8988T (cell line): ENCODE measurements at regions not wholly inside any gene's neighbourhood (a gene's known extent, or its start where the extent isn't known, plus 50 kb on each side); places are given as distances from the start of the nearest gene placed in this dataset.

Experiments
- DNase-seq: peaks from one replicate; pipeline ENCODE4 v3.0.0; 2011

DNA sequence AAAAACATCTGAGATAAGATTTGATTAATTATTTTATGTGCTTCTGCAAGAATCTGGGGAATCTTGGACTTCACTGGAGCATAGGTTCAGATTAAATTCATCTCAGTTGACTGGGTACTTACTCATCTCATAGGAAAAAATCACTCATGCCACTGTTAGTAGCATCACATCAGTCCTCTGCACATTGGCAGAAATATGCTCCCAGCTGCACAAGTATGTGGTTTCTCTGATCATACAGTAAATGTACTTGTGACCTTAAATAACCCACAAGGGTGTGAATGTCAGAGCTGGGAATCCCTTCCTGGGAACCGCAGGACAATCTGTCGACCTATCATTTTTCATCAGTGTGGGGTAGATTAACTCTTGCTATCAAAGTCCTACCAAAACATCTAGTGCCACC lies 203.7 kb upstream of the SLC24A2 start:
- DNase-seq, result no peak

DNA sequence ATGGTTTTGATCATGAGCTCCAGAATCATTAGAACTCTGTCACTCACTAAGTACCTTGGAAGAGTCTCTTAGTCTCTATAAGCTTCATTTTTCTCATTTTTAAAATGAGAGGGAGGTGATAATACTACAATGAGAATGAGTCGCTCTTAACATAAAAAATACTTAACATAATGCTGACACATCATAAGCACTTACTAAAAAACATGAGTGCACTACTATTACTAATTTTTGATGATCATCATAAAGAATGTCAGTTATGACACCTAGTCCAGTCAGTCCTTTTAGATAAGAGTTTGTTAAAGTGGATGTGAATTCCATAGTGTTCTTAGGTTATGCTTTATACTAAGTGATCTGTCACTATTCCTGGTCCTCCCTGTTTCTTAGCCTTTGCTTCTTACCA lies 200.4 kb upstream of the SLC24A2 start:
- no peak for DNase-seq

DNA sequence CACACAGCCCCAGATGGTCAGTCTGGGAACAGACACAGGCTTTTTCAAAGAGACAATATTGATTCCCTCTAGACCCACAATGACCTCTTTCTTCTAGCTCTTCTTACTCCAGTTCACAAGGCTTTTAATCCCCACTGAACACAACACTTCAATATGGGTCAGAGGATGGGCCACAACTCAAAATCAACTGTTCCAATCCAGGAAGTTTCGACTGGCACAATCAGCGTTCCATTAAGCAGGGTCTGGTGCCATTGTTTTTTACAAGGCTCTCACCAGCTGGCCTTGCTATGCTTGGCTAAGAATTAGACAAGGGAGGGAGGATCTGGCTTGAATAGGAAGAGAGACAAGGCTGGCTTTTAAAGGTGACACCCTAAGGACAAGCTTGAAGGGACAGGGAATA lies 199.4 kb upstream of the SLC24A2 start:
- no peak for DNase-seq

DNA sequence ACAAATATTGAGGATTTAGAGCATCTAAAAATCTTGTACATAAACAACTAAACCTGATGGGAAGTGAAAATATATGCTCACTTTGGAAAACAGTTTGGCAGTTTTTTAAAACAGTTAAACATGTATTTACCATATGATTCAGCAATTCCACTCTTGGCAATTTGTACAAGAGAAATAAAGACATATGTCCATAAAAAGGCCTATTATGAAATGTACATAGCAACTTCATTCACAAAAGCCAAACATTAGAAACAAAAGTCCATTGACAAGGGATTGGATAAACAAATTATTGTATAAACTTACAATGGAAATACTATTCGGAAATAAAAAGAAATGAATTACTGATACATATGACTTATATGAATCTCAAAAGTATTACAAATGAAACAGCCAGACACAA lies 196.2 kb upstream of the SLC24A2 start:
- DNase-seq, result no peak

DNA sequence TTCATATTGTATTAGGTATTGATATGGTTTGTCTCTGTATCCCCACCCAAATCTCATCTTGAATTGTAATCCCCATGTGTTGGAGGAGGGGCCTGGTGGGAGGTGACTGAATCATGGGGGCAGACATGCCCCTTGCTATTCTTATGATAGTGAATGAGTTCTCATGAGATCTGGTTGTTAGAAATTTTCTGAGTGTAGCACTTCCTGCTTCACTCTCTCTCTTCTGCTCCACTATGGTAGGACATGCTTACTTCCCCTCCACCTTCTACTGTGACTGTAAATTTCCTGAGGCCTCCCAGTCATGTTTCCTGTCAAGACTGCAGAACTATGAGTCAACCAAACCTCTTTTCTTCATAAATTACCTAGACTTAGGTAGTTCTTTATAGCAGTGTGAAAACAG lies 187.4 kb upstream of the SLC24A2 start:
- DNase-seq, result no peak

DNA sequence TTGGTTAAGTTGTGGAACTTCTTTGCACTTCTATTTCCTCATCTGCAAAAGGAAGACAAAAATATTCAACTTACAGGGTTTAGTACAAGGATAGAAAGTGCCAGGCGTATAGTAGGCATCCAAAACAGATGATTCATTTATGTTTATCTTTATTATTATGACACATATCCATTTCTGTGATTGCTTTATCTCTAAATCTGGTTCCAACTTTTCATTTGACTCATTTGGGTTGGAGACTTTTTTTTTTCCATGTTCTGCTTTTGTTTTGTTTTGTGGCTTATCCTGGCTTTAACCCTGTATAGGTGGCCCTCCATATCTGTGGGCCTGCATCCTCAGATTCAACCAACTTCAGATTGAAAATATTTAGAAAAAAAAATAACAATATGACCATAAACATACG lies 186.7 kb upstream of the SLC24A2 start:
- DNase-seq, result no peak

DNA sequence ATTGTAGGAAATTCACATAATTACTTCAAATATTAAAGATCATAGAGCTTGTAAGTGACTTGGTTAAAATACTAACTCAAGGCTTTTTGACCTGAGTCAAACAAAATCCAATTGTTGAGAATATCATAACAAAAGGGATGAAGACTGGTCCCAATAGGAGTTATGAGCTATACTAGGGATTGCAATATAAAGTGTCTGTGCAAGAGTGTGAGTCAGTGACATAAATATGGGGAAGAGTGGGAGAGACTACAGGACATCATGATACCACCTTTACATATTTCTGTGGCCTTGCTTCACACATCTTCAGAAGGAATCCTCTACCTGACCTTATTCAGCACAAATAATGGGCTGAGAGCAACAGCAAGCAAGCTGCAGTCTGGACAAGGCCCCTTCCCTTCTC lies 180.9 kb upstream of the SLC24A2 start:
- no peak for DNase-seq

DNA sequence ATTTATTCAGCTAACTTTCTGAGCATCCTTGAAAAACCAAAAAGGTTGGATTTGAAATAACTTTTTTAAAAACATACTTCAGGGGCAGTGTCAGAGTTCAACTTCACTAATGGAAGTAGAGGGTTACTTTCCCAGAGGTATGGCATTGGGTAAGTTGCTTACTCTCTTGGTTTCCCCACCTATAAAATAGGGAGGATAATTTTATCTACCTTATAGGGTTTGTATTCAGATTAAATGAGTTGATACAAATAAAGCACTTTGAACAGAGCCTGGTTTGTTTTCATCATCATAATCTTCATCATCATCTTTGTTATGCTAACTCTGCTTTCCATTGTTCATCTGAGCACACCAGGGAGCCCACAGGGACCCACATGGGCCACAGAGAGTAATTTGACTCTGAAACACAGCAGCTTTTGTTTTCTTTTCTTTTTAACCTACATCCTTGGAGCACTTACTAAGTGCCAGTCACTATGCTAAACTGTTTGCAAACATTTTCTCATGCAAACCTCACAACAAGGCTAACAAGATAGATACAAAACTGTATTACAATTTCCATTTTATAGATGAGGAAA lies 179.1 kb upstream of the SLC24A2 start:
- DNase-seq, result no peak

DNA sequence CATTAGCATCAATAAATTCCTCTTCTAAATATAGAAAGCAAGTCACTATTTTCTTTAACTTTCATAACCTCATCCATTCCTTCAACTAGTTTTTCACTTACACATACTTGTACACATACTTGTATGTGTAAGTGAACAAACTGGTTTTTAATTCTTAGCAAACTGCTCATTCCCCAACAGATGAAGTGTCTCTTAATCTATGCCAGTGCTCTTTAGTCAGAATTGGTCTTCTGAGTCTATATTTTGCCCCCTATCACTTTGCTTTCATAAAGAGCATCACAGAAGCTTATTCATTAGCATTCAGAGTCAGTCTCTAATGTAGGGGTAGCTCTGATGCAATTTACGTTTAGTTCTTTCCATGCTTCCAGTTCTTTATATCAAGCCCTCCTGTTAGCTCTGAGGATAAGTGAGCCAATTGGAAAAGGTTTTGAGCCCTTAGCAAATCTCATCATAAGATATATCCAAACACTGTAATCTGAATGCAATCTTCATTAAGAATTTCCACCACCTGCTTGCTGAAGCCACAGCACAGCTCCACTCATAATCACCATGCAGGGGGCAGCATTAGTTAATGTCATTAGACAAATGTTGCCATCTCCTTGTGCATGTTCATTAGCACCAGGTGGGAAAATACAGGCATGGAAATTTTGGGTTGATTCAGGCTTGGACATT lies 178.5 kb upstream of the SLC24A2 start:
- no peak for DNase-seq

DNA sequence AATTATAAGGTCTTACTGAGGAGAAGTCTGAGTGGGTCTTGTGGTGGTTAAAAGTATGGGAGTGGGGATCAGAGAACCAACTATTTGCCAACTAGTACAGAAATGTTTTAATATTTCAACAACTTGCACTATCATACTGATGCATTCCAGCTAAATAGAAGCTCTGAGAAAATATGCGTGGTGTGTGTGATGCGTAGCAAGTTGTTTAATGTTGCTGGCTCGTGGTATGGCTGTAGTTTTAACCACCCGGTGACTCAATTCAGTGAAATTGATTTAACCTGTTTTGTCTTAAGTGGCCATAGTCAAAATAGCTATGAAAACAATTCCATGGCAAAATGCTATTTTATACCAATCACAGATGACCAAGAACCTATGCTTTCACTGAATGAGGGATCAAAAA lies 176.5 kb upstream of the SLC24A2 start:
- DNase-seq, result no peak

DNA sequence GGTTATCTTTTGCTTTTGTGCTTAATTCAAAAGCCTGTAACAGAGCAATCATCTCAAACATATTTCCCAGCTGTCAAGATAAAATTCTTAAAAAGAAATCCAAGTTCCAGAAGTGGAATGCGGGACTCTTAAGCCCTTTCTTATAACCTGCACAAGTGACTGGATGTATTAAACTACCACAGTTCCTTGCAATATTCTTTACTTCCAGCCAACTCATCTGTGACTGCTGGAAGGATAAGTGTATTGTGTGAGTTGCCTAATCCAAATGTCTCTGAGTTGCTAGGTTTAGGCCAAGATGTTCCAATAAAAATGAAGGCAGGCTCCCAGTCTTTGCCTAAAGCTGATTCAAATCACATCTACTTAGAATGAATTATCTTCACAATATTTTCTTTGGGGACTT lies 159.2 kb upstream of the SLC24A2 start:
- DNase-seq, result no peak

DNA sequence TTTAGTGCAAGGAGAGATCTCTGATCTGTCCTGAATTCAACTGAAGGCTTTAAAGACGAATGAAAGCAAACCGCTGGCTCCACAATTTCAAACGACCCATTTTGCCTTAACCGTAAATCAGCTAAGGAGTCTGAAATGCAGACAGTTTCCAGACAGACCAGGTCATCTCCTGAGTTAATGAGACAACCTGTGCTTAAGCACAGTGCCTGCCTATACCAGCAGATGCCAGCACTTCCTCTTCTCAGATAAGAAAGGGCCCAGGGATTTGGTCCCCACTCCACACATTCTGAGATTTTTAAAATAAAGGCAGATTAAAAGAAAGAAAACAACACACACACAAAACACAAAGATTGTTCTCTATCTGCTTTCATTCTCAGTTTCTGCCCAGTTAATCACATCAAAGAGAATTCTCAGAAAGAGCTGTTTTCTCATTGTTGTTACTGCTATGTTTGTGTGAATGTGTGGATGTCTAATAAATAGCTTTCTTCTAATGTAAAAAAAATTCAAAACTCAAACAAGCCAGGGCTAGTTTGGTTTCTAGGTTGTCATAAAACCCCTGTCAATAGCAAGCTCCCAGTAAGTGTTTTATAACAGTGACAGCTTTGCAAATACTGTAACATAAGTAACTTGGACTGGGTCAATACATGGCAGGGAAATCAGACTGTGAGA lies 157.7 kb upstream of the SLC24A2 start:
- no peak for DNase-seq

DNA sequence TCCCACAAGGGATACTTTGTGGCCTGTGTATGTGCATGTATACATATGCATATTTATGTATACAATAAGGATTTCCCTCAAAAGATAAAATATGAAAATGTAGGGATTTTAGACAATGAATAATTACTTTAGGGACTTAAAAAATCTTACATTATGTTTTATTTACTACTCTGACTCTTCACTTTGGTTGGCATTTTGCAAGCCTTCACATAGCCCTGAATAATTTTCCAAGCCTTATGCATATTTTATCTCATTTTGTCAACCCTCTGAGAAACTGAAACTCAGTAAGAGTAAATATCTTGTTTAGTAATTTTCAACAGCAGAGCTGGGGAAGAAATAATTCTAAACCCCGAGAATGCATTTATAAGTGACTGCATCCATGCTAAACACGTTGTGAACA lies 153.0 kb upstream of the SLC24A2 start:
- no peak for DNase-seq

DNA sequence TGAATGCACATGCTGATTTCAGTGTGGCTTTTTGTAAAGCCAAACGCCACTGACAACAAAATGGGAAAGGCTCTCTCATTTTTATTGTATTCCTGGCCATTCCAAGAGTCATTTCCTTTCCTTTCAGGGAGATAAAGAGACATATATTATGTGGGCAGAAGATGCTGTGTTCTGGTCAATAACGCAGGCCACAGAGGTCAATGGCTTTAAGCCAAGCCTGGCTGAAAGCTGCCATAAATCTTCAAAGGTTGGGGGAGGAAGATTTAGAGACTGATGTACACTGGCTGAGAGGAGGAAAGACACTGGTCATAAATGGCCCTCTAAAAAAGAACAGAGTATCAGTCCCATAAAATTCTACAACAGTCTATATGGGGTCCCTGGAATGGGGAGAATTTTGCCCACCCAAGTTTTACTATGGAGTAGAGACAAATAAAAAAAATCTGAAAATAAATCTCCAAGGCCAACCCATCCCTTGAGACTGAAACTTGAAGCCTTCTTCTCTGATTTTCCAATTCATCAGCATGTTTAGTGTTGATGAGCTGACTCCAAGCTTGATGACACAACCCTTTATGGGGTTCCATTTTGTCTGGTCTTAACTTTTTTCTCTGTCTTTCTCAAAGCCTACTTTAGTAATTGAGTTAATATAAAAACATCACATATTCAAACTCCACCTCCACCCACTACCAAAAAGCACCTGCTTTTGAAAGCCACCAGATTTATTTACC lies 152.1 kb upstream of the SLC24A2 start:
- DNase-seq, result no peak

DNA sequence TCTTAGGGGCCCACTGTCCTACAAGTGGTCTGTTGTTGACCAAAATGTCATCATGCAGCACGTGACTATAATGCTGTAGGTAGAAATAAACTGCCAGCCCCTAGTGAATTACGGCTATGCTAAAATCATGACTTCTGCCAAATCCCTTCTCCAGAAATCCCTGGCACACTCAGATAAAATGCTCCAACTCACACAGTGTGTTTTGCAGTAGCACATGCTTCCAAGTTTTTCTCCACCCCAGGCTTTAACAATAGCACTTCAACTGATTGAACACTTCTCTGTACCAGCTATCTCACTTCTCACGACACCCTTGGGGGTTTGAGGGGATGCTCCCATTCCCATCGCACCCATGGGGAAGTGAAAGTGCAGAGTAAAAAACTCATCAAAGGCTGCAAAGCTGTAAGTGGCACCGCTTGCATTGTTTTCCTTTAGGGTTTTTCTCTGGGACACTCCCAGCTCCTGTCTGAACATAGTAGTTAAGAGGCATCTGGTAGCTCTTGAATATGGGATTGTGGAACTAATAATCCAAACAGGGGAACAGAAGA lies 151.0 kb upstream of the SLC24A2 start:
- DNase-seq, result no peak

DNA sequence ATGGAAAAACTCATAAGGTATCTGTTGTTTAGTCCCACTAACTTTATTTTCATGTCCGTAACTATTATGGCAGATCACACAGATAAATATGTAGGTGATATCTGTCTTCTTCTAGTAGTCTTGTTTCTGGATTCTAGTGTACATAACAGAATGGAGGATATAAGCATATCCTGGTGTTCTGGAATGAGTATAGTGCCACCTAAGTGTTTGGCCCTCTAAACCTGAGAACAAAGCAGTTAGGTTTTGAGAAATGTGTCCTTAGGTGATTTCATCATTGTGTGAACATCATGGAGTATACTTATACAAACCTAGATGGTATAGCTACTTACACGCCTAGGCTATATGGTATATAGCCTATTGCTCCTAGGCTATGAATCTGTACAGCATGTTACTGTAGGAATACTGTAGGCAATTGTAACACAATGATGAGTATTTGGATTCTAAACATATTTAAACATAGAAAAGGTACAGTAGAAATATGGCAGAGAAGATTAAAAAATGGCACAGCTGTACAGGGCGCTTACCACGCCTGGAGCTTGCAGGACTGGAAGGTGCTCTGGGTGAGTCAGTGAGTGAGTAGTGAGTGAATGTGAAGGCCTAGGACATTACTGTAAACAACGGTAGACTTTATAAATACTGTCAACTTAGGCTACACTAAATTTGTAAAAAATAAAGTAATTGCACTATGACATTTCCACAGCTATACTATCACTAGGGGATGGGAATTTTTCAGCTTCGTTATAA lies 150.3 kb upstream of the SLC24A2 start:
- no peak for DNase-seq

DNA sequence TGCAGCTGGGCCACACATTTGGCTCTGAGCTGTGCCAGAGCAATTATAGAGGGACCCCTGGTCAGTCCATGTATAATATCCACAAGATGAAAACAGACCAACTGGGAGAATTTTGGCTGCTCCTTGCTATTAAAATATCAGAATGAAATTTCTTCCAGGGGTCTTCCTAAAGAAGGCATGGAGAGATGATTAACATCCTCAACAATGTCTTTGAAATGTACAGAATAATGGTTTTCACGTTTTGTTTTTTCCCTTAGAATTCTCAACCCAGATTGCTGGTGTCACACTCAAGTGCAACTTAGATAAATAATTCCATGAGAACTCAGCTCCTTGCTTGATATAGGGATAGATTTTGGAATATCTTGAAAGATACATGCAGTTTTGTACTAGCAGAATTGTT lies 148.3 kb upstream of the SLC24A2 start:
- no peak for DNase-seq

DNA sequence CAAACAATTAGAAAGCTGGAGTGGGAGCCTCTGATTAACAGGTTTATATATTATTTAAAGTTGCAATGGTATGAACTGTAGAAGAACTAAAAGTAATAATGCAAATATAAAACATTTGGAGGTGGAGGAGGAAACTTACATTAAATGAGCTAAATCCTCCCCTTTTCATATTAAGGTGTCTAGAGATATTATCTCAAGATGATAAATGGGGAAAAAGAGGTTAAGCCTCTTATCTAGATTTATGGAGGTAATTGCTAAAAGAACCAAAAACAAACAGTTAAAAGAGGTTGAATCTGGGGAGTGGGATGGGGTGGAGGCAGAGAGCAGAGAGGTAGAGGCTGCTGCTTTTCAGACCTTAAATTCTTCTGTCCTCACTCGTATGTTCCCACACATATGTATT lies 147.8 kb upstream of the SLC24A2 start:
- no peak for DNase-seq

DNA sequence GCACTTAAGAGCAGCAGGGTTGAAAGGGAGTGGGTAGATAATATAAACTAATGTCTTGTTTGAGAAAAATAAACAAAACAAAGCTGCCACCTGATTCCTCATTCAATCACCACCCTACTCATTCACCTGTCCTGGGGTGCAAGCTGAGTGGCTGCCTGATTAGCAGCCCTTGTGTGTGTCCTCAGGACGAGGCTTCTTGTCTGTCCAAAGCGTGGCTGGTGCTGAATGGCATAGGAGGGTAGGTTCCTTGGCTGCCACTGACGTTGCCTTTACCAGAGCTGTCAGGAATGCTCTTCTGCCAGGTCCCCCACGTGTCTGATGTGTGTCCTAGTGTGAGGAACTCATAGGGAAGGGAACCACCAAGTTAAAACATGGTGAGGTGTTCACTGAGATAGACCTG lies 146.6 kb upstream of the SLC24A2 start:
- no peak for DNase-seq

DNA sequence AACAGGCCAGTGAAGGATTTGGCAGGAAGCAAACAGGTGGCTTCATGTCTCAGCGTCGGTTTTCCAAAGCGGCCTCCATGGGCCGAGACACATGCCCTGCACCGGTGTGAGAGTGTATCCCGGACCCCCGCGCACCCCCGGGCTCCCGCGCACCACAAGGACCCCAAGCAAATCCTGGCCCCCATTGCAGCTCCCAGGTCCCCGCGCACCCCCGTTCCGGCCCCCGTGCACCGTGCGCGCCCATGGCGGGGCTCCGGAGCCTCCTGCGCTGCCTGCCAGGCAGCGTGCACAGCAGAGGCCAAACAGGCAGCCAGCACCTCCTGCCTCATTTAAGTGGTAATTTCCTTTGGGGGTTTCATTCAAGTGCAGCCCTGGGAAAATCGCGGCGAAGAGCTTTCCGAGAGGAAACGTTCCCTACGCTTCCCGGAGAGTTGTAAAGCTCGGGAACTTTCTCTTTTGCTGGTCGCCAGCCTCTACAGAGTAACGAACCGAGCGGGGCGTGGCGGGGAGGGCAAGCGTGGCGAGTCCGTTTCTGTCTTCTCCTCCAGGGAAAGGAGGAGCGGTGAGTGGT lies 145.5 kb upstream of the SLC24A2 start:
- DNase-seq, result no peak

DNA sequence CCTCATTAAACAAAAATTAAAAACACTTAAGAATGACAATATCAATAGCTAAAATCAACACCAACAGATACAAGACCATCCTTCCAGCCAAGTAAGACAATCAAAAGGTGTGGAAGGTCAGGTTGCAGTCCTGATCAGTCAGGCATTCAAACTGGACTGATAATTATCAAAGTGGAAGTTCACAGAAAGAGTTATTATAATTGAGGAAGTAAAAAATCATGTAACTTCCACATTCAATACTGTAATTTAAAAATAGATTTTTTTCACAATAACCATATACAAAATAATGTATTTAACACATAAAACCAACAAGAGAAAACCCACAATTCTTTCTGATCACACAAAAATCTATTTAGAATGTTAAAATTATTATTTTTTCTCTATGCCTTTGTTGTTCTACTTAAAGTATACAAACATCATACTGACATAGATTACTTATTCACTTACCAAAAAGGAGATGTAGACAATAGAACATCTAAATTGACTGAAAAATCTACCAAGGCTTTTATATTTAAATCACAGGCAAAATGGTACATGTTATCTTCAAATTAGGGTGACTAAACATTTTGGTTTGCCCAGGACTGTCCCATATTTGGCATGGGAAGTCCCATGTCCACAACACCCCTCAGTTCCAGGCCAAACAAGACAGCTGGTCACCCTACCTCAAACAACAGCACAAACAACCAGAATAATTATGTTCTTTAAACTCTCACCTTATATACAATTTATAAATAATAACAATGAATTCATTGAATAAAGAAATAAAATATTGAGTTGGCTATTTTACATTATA lies 142.5 kb upstream of the SLC24A2 start:
- DNase-seq, result no peak

DNA sequence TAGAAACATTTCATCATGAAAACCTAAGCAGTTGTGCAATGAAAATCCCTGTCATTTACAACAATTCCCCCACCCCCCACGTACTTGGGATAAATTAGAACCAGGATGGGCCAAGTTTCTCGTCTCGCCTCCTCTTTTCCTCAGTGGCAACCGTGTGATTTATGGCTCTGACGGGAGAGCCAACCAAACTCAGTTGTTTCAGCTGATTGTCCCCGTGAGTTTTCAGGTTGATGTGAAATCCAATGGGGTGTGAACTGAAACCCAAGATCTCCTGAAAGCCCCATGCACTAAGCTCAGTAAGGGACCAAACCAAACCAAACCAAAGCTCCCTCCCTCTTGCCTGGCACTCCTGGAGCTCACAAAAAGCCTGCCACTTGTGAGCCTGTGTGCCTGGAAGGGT lies 138.7 kb upstream of the SLC24A2 start:
- DNase-seq, result no peak
